ENCODE measurements at regions not wholly inside any gene's neighbourhood (a gene's known extent, or its start where the extent isn't known, plus 50 kb on each side); places are given as distances from the start of the nearest gene placed in this dataset.

GRCh38 chr7:42997611-42998010 is 65.4 kb downstream of the MRPL32 start:
- no peaks in the 10 kb centered on the region for H3K27me3 ChIP-seq (ENCODE audit: control insufficient read depth, insufficient read depth, low read length)
- ChIA-PET CTCF (no interaction called here), POLR2A (no interaction called here)
- no peak for DNase-seq (ENCODE audit: low read depth)
- H3K36me3 ChIP-seq (ENCODE audit: control insufficient read depth, insufficient read depth, low read length): no peaks in the 10 kb centered on the region
- TF ChIP-seq CTCF (IDR thresholded peaks at IDR 0.05; ENCODE audit: insufficient read depth, low read depth, low read length): no peak
- no peak overlapping the region for H3K4me3 ChIP-seq (ENCODE audit: low read depth, low read length)

GRCh38 chr7:43004082-43004481 is 71.9 kb downstream of the MRPL32 start:
- CTCF ChIA-PET: interaction anchor here (0.7 kb wide), 1 partner anchor 9 kb away, joined by 3 read pairs; no protein-coding TSS in a partner anchor
- no peaks in the 10 kb centered on the region for H3K27me3 ChIP-seq (ENCODE audit: control insufficient read depth, insufficient read depth, low read length)
- H3K4me3 ChIP-seq (ENCODE audit: low read depth, low read length): no peak overlapping the region
- DNase-seq (ENCODE audit: low read depth): no peak
- H3K36me3 ChIP-seq (ENCODE audit: control insufficient read depth, insufficient read depth, low read length): no peaks in the 10 kb centered on the region
- no peak for TF ChIP-seq CTCF (IDR thresholded peaks at IDR 0.05; ENCODE audit: insufficient read depth, low read depth, low read length)
- POLR2A ChIA-PET: no interaction called here

- Histone ChIP-seq H3K36me3 (ENCODE audit: control insufficient read depth, insufficient read depth, low read length) (no peaks in the 10 kb centered on the region), H3K4me3 (ENCODE audit: low read depth, low read length) (no peak overlapping the region), H3K27me3 (ENCODE audit: control insufficient read depth, insufficient read depth, low read length) (no peaks in the 10 kb centered on the region)
- CTCF ChIA-PET: interaction anchor here (0.5 kb wide), 1 partner anchor 260 kb away, joined by 3 read pairs; no protein-coding TSS in a partner anchor
- POLR2A ChIA-PET: no interaction called here
- no peak for DNase-seq (ENCODE audit: low read depth)
- TF ChIP-seq CTCF (IDR thresholded peaks at IDR 0.05; ENCODE audit: insufficient read depth, low read depth, low read length): no peak
Measured at GRCh38 chr7:43006008-43006407, 73.8 kb downstream of the MRPL32 start.

GRCh38 chr7:43010061-43010460 is 77.9 kb downstream of the MRPL32 start:
- POLR2A ChIA-PET: no interaction called here
- no peak overlapping the region for H3K4me3 ChIP-seq (ENCODE audit: low read depth, low read length)
- H3K27me3 ChIP-seq (ENCODE audit: control insufficient read depth, insufficient read depth, low read length): no peaks in the 10 kb centered on the region
- DNase-seq (ENCODE audit: low read depth): no peak
- no peak for TF ChIP-seq CTCF (IDR thresholded peaks at IDR 0.05; ENCODE audit: insufficient read depth, low read depth, low read length)
- CTCF ChIA-PET: no interaction called here
- H3K36me3 ChIP-seq (ENCODE audit: control insufficient read depth, insufficient read depth, low read length): no peaks in the 10 kb centered on the region

- Histone ChIP-seq H3K27me3 (ENCODE audit: control insufficient read depth, insufficient read depth, low read length) (no peaks in the 10 kb centered on the region), H3K36me3 (ENCODE audit: control insufficient read depth, insufficient read depth, low read length) (no peaks in the 10 kb centered on the region), H3K4me3 (ENCODE audit: low read depth, low read length) (no peak overlapping the region)
- no peak for TF ChIP-seq CTCF (IDR thresholded peaks at IDR 0.05; ENCODE audit: insufficient read depth, low read depth, low read length)
- ChIA-PET CTCF (no interaction called here), POLR2A (no interaction called here)
- no peak for DNase-seq (ENCODE audit: low read depth)
Measured at GRCh38 chr7:43011879-43012278, 79.7 kb downstream of the MRPL32 start.

Data from BJ (cell line).